GM10266 (cell line): ENCODE measurements at regions not wholly inside any gene's neighbourhood (a gene's known extent, or its start where the extent isn't known, plus 50 kb on each side); places are given as distances from the start of the nearest gene placed in this dataset.

Experiments
- DNase-seq: peaks from one replicate; pipeline ENCODE4 v3.0.0; 2012; ENCODE audit errors: extremely low spot score
- CTCF ChIP-seq: IDR thresholded peaks from 2 replicates; pipeline ENCODE4 v1.5.1; 2012; ENCODE audit warnings: mild to moderate bottlenecking, low read depth; ENCODE audit not compliant: control insufficient read depth, insufficient read depth; ENCODE audit errors: missing control alignments

- no peak for DNase-seq
- TF ChIP-seq CTCF, result no peak
Measured at GRCh38 chr15:70227147-70227546, 129.4 kb upstream of the TLE3 start.

GRCh38 chr15:70226337-70226980 is 128.7 kb upstream of the TLE3 start:
- no peak for DNase-seq
- no peak for TF ChIP-seq CTCF

- no peak for TF ChIP-seq CTCF
- no peak for DNase-seq
Measured at GRCh38 chr15:70225416-70225815, 127.7 kb upstream of the TLE3 start.

GRCh38 chr15:70222606-70223005 is 124.9 kb upstream of the TLE3 start:
- no peak for DNase-seq
- no peak for TF ChIP-seq CTCF

GRCh38 chr15:70220490-70221096 is 122.9 kb upstream of the TLE3 start:
- TF ChIP-seq CTCF, result no peak
- DNase-seq, result no peak

- no peak for DNase-seq
- no peak for TF ChIP-seq CTCF
Measured at GRCh38 chr15:70219966-70220365, 122.2 kb upstream of the TLE3 start.

- no peak for DNase-seq
- no peak for TF ChIP-seq CTCF
Measured at GRCh38 chr15:70219256-70219895, 121.7 kb upstream of the TLE3 start.
